K562 (cell line): ENCODE measurements at regions not wholly inside any gene's neighbourhood (a gene's known extent, or its start where the extent isn't known, plus 50 kb on each side); places are given as distances from the start of the nearest gene placed in this dataset.

Experiments
- ATAC-seq: fragments of 200-7000 bp; cut with Tn5 transposase; 3 replicates; pipeline ENCODE4 v1.9.1; 2020; ENCODE audit warnings: moderate library complexity
- BruUV-seq: library from RNA; stranded (reverse); fragments of 400-500 nt; replicated peaks from 2 replicates; lab custom pipeline; 2021; lab: Mats Ljungman, UMichigan
- CTCF ChIA-PET: fragments of 300-600 bp; formaldehyde crosslinking; extraction: SDS; loops from one replicate; lab custom pipeline; 2021; ENCODE audit warnings: low intra/inter-chr PET ratio; lab: Yijun Ruan, JAX
- POLR2A ChIA-PET: fragments of 300-600, 350-650 bp; sonication (Branson Sonifier 250); formaldehyde crosslinking; extraction: SDS; loops from one replicate; lab custom pipeline; 2021; ENCODE audit warnings: antibody characterized with exemption, inconsistent platforms; lab: Yijun Ruan, JAX
- DNase-seq, 4 experiments: peaks; one replicate each; pipeline versions ENCODE4 v3.0.0 to v3.0.0-alpha.2; 2011 to 2018; ENCODE audit warnings: low spot score in 3 of 4, mixed read lengths in 3 of 4; ENCODE audit errors: extremely low read depth in 1 of 4
- FAIRE-seq: peaks from 2 replicates; lab custom pipeline; 2011; peaks lifted over from hg19 to GRCh38; lab: Jason Lieb, UNC
- H2AFZ ChIP-seq: 2 replicates; pipeline ENCODE4 v1.6.0; 2011; ENCODE audit warnings: low read depth, low read length, control low read depth, inconsistent platforms
- H3K27ac ChIP-seq: fragments of 200-600 bp; 3 replicates; pipeline ENCODE4 v1.8.0; 2011; ENCODE audit warnings: low read depth, mild to moderate bottlenecking, control low read depth, inconsistent platforms, low read length, moderate library complexity, mixed read lengths; ENCODE audit errors: extremely low read depth
- H3K27me3 ChIP-seq, 2 experiments: fragments of 300-600 bp in 1 of 2; 2 replicates in 1 of 2; 3 replicates in 1 of 2; pipeline versions ENCODE4 v1.6.0 to v1.8.0; 2011; ENCODE audit warnings: inconsistent platforms in 2 of 2, low read length in 2 of 2, mild to moderate bottlenecking in 1 of 2, mixed read lengths in 1 of 2, moderate library complexity in 1 of 2; ENCODE audit not compliant: control insufficient read depth in 2 of 2, insufficient read depth in 2 of 2
- H3K36me3 ChIP-seq: fragments of 300-600 bp; 3 replicates; pipeline ENCODE4 v1.8.0; 2011; ENCODE audit warnings: mild to moderate bottlenecking, low read length, inconsistent platforms; ENCODE audit not compliant: control insufficient read depth, insufficient read depth
- H3K4me1 ChIP-seq, 2 experiments: fragments of 200-600 bp in 1 of 2; replicated peaks in 1 of 2; 2 replicates in 1 of 2; 3 replicates in 1 of 2; pipeline versions ENCODE4 v1.5.1 to v1.8.0; 2011; ENCODE audit warnings: inconsistent platforms in 2 of 2, low read length in 2 of 2, mild to moderate bottlenecking in 1 of 2, mixed read lengths in 1 of 2, moderate library complexity in 1 of 2; ENCODE audit not compliant: control insufficient read depth in 2 of 2, insufficient read depth in 2 of 2
- H3K4me2 ChIP-seq: 2 replicates; pipeline ENCODE4 v1.6.1; 2011; ENCODE audit warnings: low read length, control low read depth, inconsistent platforms, mixed read lengths; ENCODE audit not compliant: insufficient read depth
- H3K4me3 ChIP-seq: fragments of 200-600 bp; sonication (generic), shearing (Covaris generic); 2 replicates; pipeline ENCODE4 v1.5.1; 2016; ENCODE audit warnings: control low read depth, inconsistent platforms
- H3K79me2 ChIP-seq: fragments of 200-600 bp; 3 replicates; pipeline ENCODE4 v1.8.0; 2011; ENCODE audit warnings: low read length, inconsistent platforms; ENCODE audit not compliant: control insufficient read depth, insufficient read depth
- H3K9ac ChIP-seq, 2 experiments: 2 replicates each; pipeline versions ENCODE4 v1.6.0 to v1.6.1; 2011; ENCODE audit warnings: low read depth in 2 of 2, low read length in 2 of 2, control low read depth in 1 of 2, inconsistent platforms in 1 of 2, mild to moderate bottlenecking in 1 of 2, mixed read lengths in 1 of 2; ENCODE audit not compliant: insufficient read depth in 1 of 2
- H3K9me1 ChIP-seq: one replicate; pipeline ENCODE4 v1.6.0; 2011; ENCODE audit warnings: inconsistent platforms, mild to moderate bottlenecking, low read length, moderate library complexity; ENCODE audit not compliant: control insufficient read depth, insufficient read depth
- H3K9me3 ChIP-seq: replicated peaks from 2 replicates; pipeline ENCODE4 v1.5.1; 2011; ENCODE audit warnings: low read depth, low read length, inconsistent platforms; ENCODE audit not compliant: control insufficient read depth, insufficient read depth
- H4K20me1 ChIP-seq: replicated peaks from 2 replicates; pipeline ENCODE4 v1.6.1; 2011; ENCODE audit warnings: low read length, inconsistent platforms, mixed read lengths; ENCODE audit not compliant: control insufficient read depth, insufficient read depth
- CCNT2 ChIP-seq: IDR thresholded peaks from 2 replicates; pipeline ENCODE4 v1.6.1; 2011; ENCODE audit warnings: borderline replicate concordance, low read depth, mild to moderate bottlenecking, moderate library complexity, mixed read lengths, low read length; ENCODE audit not compliant: insufficient read length; ENCODE audit errors: extremely low read depth
- MBD2 ChIP-seq: sonication (generic); IDR thresholded peaks from 2 replicates; pipeline ENCODE4 v1.6.1; 2016; ENCODE audit warnings: low read depth, borderline replicate concordance
- RFX5 ChIP-seq: IDR thresholded peaks from 2 replicates; pipeline ENCODE4 v1.6.1; 2011; ENCODE audit warnings: low read depth, mild to moderate bottlenecking, improper control_type of control experiment, low read length
- ZNF24 ChIP-seq: fragments of 450-650 bp; IDR thresholded peaks from 2 replicates; pipeline ENCODE4 v1.6.1; 2016
- ZNF780A ChIP-seq: fragments of 250-450 bp; sonication (Bioruptor Pico); IDR thresholded peaks from 2 replicates; pipeline ENCODE4 v1.5.0; 2021; ENCODE audit warnings: mild to moderate bottlenecking
- WGBS: fragments of 100-300 bp; shearing (Covaris generic); methylation state at CpG from one replicate; pipeline ENCODE4 v1.1.6; 2016; ENCODE audit warnings: low coverage, mixed read lengths; ENCODE audit not compliant: insufficient coverage; ENCODE audit errors: missing lambda C conversion rate; 5-methylcytosine and 5-hydroxymethylcytosine counted together
- in situ Hi-C: fragments of 300-500 bp; cut with MboI; formaldehyde crosslinking; loops from 4 replicates; pipeline ENCODE4 v1.15.0; 2018; ENCODE audit warnings: inconsistent platforms, mixed read lengths
- intact Hi-C: fragments of 100-400 bp; cut with micrococcal nuclease; formaldehyde crosslinking; loops from 2 replicates; pipeline ENCODE4 v1.14.2; 2022
- TF ChIP-seq, protein P1 (sequence below): fragments of 250-450 bp; sonication (Bioruptor Pico); IDR thresholded peaks from 2 replicates; pipeline ENCODE4 v1.8.0; 2022; ENCODE audit warnings: moderate library complexity, mild to moderate bottlenecking, inconsistent platforms

DNA sequence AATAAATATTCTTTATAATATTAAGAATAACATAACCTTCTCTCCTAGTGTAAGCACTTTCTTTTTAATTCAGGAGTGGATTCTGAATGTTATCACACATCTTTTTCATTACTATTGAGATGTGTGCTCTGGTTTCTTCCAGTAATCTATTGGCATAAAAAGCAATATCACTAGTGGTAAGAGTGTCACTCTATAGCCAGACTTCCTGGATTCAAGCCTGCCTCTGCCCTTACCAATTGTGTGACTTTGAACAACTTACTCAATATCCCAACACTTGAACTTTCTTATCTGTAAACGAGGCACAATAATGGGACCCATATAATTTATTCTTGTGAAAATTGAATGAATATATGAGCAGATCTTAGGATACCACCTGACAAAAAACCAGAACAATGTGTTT lies 71.0 kb downstream of the SEM1 start:
- ATAC-seq (no peak), DNase-seq (no peak), FAIRE-seq (no peak)
- in situ Hi-C loops (no loop called here), intact Hi-C loops (no loop called here)
- 0% methylated on average over 1 of the region's 1 CpG for WGBS
- Histone ChIP-seq H4K20me1 (no peaks in the 10 kb centered on the region), H3K9ac (no peak overlapping the region), H2AFZ (no peak overlapping the region), H3K4me2 (no peak overlapping the region), H3K9me3 (no peaks in the 10 kb centered on the region), H3K4me3 (no peak overlapping the region), H3K9me1 (no peaks in the 10 kb centered on the region), H3K4me1 (no peaks in the 10 kb centered on the region), H3K27ac (no peak overlapping the region), H3K79me2 (no peaks in the 10 kb centered on the region), H3K36me3 (no peaks in the 10 kb centered on the region), H3K27me3 (no peaks in the 10 kb centered on the region)
- no peak for TF ChIP-seq ZNF24
- TF ChIP-seq ZNF780A: no peak
- TF ChIP-seq CCNT2: no peak
- no TSS peak for BruUV-seq
- ChIA-PET CTCF (no interaction called here), POLR2A (no interaction called here)

DNA sequence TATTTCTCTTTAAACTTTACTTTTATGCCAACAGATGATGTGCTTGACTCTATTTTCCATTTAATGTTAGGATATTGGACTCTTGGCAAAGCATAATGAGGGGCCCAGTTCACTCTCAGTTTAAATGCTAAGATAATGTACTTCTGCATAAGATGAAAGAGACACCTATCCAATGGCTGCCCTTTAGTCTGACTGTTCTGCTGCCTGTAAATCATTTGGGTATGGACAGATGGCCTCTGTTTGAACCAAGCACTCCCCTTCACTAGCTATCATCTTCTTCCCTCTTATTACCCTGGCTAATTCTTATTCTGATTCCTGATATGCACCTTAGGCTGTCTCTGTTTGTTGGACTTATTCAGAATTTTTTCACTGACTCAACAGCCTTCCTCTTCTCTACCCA lies 72.1 kb downstream of the SEM1 start:
- no peaks in the 10 kb centered on the region for H4K20me1 ChIP-seq
- no peaks in the 10 kb centered on the region for H3K79me2 ChIP-seq
- no peaks in the 10 kb centered on the region for H3K27me3 ChIP-seq
- no TSS peak for BruUV-seq
- no peak overlapping the region for H2AFZ ChIP-seq
- no peaks in the 10 kb centered on the region for H3K9me3 ChIP-seq
- no peak overlapping the region for H3K4me3 ChIP-seq
- no peak overlapping the region for H3K27ac ChIP-seq
- H3K9ac ChIP-seq: no peak overlapping the region
- ChIA-PET CTCF (no interaction called here), POLR2A (no interaction called here)
- no peak for FAIRE-seq
- no peak for DNase-seq
- no peak for ATAC-seq
- in situ Hi-C loops: no loop called here
- H3K4me1 ChIP-seq: no peaks in the 10 kb centered on the region
- no peaks in the 10 kb centered on the region for H3K9me1 ChIP-seq
- TF ChIP-seq MBD2: no peak
- TF ChIP-seq, protein P1, sequence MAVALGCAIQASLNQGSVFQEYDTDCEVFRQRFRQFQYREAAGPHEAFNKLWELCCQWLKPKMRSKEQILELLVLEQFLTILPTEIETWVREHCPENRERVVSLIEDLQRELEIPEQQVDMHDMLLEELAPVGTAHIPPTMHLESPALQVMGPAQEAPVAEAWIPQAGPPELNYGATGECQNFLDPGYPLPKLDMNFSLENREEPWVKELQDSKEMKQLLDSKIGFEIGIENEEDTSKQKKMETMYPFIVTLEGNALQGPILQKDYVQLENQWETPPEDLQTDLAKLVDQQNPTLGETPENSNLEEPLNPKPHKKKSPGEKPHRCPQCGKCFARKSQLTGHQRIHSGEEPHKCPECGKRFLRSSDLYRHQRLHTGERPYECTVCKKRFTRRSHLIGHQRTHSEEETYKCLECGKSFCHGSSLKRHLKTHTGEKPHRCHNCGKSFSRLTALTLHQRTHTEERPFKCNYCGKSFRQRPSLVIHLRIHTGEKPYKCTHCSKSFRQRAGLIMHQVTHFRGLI (CRISPR knock-in tag): no peak
- TF ChIP-seq RFX5: no peak
- intact Hi-C loops: no loop called here
- no peaks in the 10 kb centered on the region for H3K36me3 ChIP-seq
- H3K4me2 ChIP-seq: no peak overlapping the region
